ENCODE measurements at regions not wholly inside any gene's neighbourhood (a gene's known extent, or its start where the extent isn't known, plus 50 kb on each side); places are given as distances from the start of the nearest gene placed in this dataset.

- TF ChIP-seq REST (tag by site-specific recombination; IDR thresholded peaks at IDR 0.05), result no peak
- TF ChIP-seq MYNN (tag by site-specific recombination; IDR thresholded peaks at IDR 0.05; ENCODE audit: borderline replicate concordance), result no peak
- TF ChIP-seq ZNF335 (tag by site-specific recombination; conservative IDR thresholded peaks at IDR 0.05), result no peak
- TF ChIP-seq HOXC10 (CRISPR knock-in tag; IDR thresholded peaks at IDR 0.05), result no peak
- TF ChIP-seq, protein P1, sequence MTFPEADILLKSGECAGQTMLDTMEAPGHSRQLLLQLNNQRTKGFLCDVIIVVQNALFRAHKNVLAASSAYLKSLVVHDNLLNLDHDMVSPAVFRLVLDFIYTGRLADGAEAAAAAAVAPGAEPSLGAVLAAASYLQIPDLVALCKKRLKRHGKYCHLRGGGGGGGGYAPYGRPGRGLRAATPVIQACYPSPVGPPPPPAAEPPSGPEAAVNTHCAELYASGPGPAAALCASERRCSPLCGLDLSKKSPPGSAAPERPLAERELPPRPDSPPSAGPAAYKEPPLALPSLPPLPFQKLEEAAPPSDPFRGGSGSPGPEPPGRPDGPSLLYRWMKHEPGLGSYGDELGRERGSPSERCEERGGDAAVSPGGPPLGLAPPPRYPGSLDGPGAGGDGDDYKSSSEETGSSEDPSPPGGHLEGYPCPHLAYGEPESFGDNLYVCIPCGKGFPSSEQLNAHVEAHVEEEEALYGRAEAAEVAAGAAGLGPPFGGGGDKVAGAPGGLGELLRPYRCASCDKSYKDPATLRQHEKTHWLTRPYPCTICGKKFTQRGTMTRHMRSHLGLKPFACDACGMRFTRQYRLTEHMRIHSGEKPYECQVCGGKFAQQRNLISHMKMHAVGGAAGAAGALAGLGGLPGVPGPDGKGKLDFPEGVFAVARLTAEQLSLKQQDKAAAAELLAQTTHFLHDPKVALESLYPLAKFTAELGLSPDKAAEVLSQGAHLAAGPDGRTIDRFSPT (tag by site-specific recombination; IDR thresholded peaks at IDR 0.05), result no peak
- TF ChIP-seq ZNF133 (tag by site-specific recombination; IDR thresholded peaks at IDR 0.05), result no peak
- no peak for TF ChIP-seq ZNF513 (tag by site-specific recombination; IDR thresholded peaks at IDR 0.05)
- no peak for TF ChIP-seq ZNF670 (tag by site-specific recombination; IDR thresholded peaks at IDR 0.05; ENCODE audit: low read depth)
- TF ChIP-seq, protein P2, sequence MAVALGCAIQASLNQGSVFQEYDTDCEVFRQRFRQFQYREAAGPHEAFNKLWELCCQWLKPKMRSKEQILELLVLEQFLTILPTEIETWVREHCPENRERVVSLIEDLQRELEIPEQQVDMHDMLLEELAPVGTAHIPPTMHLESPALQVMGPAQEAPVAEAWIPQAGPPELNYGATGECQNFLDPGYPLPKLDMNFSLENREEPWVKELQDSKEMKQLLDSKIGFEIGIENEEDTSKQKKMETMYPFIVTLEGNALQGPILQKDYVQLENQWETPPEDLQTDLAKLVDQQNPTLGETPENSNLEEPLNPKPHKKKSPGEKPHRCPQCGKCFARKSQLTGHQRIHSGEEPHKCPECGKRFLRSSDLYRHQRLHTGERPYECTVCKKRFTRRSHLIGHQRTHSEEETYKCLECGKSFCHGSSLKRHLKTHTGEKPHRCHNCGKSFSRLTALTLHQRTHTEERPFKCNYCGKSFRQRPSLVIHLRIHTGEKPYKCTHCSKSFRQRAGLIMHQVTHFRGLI (tag by site-specific recombination; IDR thresholded peaks at IDR 0.05), result no peak
- no peak for TF ChIP-seq KLF1 (tag by site-specific recombination; IDR thresholded peaks at IDR 0.05)
Observed at GRCh38 chr13:68996668-68997025, 1111.0 kb upstream of the ATXN8OS start (continued).

- CTCF ChIA-PET, result no interaction called here
- POLR2A ChIA-PET, result no interaction called here
Observed at GRCh38 chr13:68995972-68996667, 1111.5 kb upstream of the ATXN8OS start.

More at GRCh38 chr13:68995972-68996667, 1111.5 kb upstream of the ATXN8OS start:
- Histone ChIP-seq H3K36me3 (ENCODE audit: control insufficient read depth in 2 of 2, insufficient read depth in 1 of 2, low read length in 2 of 2) (no peaks in the 10 kb centered on the region), H3K9me3 (ENCODE audit: control insufficient read depth, insufficient read depth, low read depth, low read length) (no peaks in the 10 kb centered on the region), H3K27ac (ENCODE audit: extremely low read depth, low read depth, low read length) (no peak overlapping the region), H3K4me1 (ENCODE audit: control insufficient read depth, insufficient read depth, low read length) (no peaks in the 10 kb centered on the region), H3K4me3 (ENCODE audit: low read depth, low read length) (no peak overlapping the region)
- TF ChIP-seq KLF9 (tag by site-specific recombination; IDR thresholded peaks at IDR 0.05; ENCODE audit: low read depth) (no peak), ZBTB44 (tag by site-specific recombination; IDR thresholded peaks at IDR 0.05) (no peak), ZFP41 (tag by site-specific recombination; IDR thresholded peaks at IDR 0.05; ENCODE audit: borderline replicate concordance) (no peak), ZNF174 (tag by site-specific recombination; IDR thresholded peaks at IDR 0.05) (no peak), ZNF302 (tag by site-specific recombination; IDR thresholded peaks at IDR 0.05; ENCODE audit: low read depth) (no peak), ZNF335 (tag by site-specific recombination; conservative IDR thresholded peaks at IDR 0.05) (no peak), ZNF830 (tag by site-specific recombination; IDR thresholded peaks at IDR 0.05; ENCODE audit: low read depth) (no peak), KLF8 (tag by site-specific recombination; IDR thresholded peaks at IDR 0.05) (no peak)
- TF ChIP-seq, protein P3, sequence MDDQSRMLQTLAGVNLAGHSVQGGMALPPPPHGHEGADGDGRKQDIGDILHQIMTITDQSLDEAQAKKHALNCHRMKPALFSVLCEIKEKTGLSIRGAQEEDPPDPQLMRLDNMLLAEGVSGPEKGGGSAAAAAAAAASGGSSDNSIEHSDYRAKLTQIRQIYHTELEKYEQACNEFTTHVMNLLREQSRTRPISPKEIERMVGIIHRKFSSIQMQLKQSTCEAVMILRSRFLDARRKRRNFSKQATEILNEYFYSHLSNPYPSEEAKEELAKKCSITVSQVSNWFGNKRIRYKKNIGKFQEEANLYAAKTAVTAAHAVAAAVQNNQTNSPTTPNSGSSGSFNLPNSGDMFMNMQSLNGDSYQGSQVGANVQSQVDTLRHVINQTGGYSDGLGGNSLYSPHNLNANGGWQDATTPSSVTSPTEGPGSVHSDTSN (CRISPR knock-in tag; IDR thresholded peaks at IDR 0.05), result no peak
- TF ChIP-seq, protein P4, sequence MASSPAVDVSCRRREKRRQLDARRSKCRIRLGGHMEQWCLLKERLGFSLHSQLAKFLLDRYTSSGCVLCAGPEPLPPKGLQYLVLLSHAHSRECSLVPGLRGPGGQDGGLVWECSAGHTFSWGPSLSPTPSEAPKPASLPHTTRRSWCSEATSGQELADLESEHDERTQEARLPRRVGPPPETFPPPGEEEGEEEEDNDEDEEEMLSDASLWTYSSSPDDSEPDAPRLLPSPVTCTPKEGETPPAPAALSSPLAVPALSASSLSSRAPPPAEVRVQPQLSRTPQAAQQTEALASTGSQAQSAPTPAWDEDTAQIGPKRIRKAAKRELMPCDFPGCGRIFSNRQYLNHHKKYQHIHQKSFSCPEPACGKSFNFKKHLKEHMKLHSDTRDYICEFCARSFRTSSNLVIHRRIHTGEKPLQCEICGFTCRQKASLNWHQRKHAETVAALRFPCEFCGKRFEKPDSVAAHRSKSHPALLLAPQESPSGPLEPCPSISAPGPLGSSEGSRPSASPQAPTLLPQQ (tag by site-specific recombination; IDR thresholded peaks at IDR 0.05), result no peak
